Pancreas (tissue), 10 donors: ENCODE measurements at regions not wholly inside any gene's neighbourhood (a gene's known extent, or its start where the extent isn't known, plus 50 kb on each side); places are given as distances from the start of the nearest gene placed in this dataset.

Experiments used
- ATAC-seq, 4 donors: fragments of 200-7000 bp; cut with Tn5 transposase; one replicate each; pipeline versions ENCODE4 v1.8.0 to v1.9.1; 2020; ENCODE audit warnings: mild to moderate bottlenecking in 4 of 4, moderate library complexity in 4 of 4
- DNase-seq, 6 donors: peaks; one replicate each; pipeline ENCODE4 v3.0.0-alpha.2; 2020
- FAIRE-seq: peaks from 2 replicates; lab custom pipeline; 2012; peaks lifted over from hg19 to GRCh38; lab: Jason Lieb, UNC
- H3K27ac ChIP-seq, 4 donors: fragments of 200-600 bp; sonication (generic); 1 replicate in 3 of 4; 2 replicates in 1 of 4; pipeline versions ENCODE4 v1.5.0 to v1.8.0; 2020
- H3K27me3 ChIP-seq, 4 donors: fragments of 200-600 bp; one replicate each; pipeline ENCODE4 v1.8.0; 2021
- H3K36me3 ChIP-seq, 3 donors: fragments of 200-600 bp; sonication (generic) in 1 of 3; one replicate each; pipeline versions ENCODE4 v1.5.0 to v1.8.0; 2020 to 2021
- H3K4me1 ChIP-seq, 3 donors: fragments of 200-600 bp; one replicate each; pipeline ENCODE4 v1.8.0; 2021
- H3K4me3 ChIP-seq, 4 donors: fragments of 200-600 bp; sonication (generic) in 2 of 4; one replicate each; pipeline versions ENCODE4 v1.5.0 to v1.8.0; 2020 to 2021
- H3K9me3 ChIP-seq, 4 donors: fragments of 200-600 bp; one replicate each; pipeline ENCODE4 v1.8.0; 2021
- WGBS, 2 donors: extraction: QIAGEN DNeasy Blood & Tissue Kit; methylation state at CpG; one replicate each; pipeline ENCODE4 v1.1.7; 2013; 5-methylcytosine and 5-hydroxymethylcytosine counted together
- intact Hi-C, 3 donors: fragments of 100-400 bp; cut with DNase I; formaldehyde crosslinking; loops; one replicate each; pipeline versions ENCODE4 v1.11.1 to v1.14.2; 2022
- TF ChIP-seq, protein P1 (sequence below), 4 donors: fragments of 200-600 bp; sonication (generic) in 3 of 4; IDR thresholded peaks; one replicate each; pipeline versions ENCODE4 v1.5.0 to v1.8.0; 2021; ENCODE audit warnings: antibody characterized with exemption in 4 of 4
- donor health status: healthy with polysubstance abuse.
- donor health status: DM: no; HTN: no; CAD: no; lungs with moderate emphysema.
- donor health status: DM: no; HTN: no; CAD: no.
- donor health status: control.
- donor health status: control.
- donor health status: Bipolar disorder and iron deficiency.
- donor health status: DM: yes; HTN: yes; CAD: no.
- donor health status: DM: no; HTN: no; CAD: no.
- donor health status: DM: no; HTN: no; CAD: no.
- donor health status: DM: yes; HTN: yes; CAD: no.

DNA sequence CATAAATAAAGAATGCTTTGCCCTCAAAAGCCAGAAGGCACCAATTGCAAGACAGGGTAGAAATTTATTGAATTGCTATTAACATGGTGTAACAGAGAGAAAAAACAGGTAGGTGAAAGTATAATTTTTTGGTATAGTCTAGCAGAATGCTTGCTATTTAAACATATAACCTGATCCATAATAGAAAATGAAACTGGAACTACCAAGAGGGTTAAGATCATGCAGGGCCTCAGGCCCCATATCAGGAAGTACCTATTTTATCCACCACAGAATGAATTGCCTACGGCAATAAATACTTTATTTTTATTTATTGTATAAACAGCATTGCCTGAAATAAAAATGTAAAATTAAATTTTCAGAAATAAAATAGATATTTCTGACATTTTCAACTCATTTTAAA is 159.5 kb downstream of the PRR20E start:
- Histone ChIP-seq H3K27ac (no peak overlapping the region), H3K9me3 (no peaks in the 10 kb centered on the region), H3K4me3 (no peak overlapping the region), H3K36me3 (no peaks in the 10 kb centered on the region), H3K27me3 (no peaks in the 10 kb centered on the region), H3K4me1 (no peaks in the 10 kb centered on the region)
- FAIRE-seq: no peak
- TF ChIP-seq, protein P1, sequence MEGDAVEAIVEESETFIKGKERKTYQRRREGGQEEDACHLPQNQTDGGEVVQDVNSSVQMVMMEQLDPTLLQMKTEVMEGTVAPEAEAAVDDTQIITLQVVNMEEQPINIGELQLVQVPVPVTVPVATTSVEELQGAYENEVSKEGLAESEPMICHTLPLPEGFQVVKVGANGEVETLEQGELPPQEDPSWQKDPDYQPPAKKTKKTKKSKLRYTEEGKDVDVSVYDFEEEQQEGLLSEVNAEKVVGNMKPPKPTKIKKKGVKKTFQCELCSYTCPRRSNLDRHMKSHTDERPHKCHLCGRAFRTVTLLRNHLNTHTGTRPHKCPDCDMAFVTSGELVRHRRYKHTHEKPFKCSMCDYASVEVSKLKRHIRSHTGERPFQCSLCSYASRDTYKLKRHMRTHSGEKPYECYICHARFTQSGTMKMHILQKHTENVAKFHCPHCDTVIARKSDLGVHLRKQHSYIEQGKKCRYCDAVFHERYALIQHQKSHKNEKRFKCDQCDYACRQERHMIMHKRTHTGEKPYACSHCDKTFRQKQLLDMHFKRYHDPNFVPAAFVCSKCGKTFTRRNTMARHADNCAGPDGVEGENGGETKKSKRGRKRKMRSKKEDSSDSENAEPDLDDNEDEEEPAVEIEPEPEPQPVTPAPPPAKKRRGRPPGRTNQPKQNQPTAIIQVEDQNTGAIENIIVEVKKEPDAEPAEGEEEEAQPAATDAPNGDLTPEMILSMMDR (IDR thresholded peaks at IDR 0.05): no peak
- no peak for ATAC-seq
- intact Hi-C loops: no loop called here
- WGBS, 2 donors: 58 to 87% methylated on average over 1 of the region's 1 CpG
- DNase-seq: no peak

DNA sequence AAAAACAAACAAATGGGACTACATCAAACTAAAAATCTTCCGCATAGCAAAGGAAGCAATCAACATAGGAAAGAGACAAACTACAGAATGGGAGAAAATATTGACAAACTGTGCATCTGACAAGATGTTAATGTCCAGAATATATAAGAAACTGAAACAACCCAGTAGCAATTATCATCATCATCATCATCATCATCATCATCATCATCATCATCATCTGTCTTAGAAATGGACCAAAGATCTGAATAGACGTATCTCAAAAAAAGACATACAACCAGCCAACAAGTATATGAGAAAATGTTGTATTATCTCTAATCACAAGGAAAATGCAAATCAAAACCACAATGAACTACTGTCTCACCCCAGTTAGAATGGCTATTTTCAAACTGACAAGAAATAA is 173.9 kb downstream of the PRR20E start:
- intact Hi-C loops: no loop called here
- 63 to 83% methylated on average over 2 of the region's 2 CpGs for WGBS, 2 donors
- Histone ChIP-seq H3K4me3 (no peak overlapping the region), H3K36me3 (no peaks in the 10 kb centered on the region), H3K27me3 (no peaks in the 10 kb centered on the region), H3K27ac (no peak overlapping the region), H3K9me3 (no peaks in the 10 kb centered on the region), H3K4me1 (no peaks in the 10 kb centered on the region)
- no peak for ATAC-seq
- TF ChIP-seq, protein P1 (IDR thresholded peaks at IDR 0.05): no peak
- DNase-seq: no peak
- FAIRE-seq: no peak

DNA sequence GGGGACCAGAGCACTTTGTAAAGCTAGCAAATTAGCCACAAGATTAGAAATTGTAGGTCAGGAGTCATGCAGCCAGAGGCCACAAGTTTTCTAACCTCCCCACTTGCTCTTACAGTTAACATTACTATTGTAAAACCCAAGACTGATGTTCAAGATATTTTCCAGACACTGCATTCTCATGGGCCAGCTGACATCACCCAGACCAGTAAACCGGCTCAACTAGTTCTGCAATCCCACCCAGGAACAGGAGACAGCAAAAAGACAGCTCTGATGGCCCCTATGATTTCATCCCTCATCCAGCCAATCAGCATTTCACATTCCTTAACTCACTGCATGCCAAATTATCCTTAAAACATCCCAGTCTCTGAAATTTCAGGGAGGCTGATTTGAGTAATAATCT is 178.5 kb downstream of the PRR20E start:
- H3K4me3 ChIP-seq: no peak overlapping the region
- WGBS, 2 donors: 31 to 39% methylated on average over 1 of the region's 1 CpG
- no peaks in the 10 kb centered on the region for H3K9me3 ChIP-seq
- no peaks in the 10 kb centered on the region for H3K27me3 ChIP-seq
- FAIRE-seq (no peak), ATAC-seq (no peak), DNase-seq (no peak)
- H3K4me1 ChIP-seq: no peaks in the 10 kb centered on the region
- intact Hi-C loops: no loop called here
- H3K36me3 ChIP-seq: no peaks in the 10 kb centered on the region
- TF ChIP-seq, protein P1 (IDR thresholded peaks at IDR 0.05): no peak
- no peak overlapping the region for H3K27ac ChIP-seq

DNA sequence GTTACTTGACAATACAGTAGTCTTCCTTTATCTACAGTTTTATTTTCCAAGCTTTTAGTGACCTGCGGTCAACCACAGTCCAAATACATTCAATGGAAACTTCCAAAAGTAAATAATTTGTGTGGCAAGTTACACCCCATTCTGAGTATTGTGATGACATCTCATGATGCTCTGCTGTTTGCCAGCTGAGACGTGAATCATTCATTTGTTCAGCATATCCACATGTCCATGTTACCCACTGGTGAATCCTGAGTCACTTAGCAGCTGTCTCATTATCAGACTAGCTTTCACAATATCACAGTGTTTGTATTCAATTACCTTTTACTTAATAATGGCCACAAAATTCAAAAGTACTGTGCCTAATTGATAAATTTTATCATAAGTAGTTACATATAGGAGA is 179.8 kb downstream of the PRR20E start:
- WGBS, 2 donors: 55 to 65% methylated on average over 2 of the region's 2 CpGs
- Histone ChIP-seq H3K4me3 (no peak overlapping the region), H3K9me3 (no peaks in the 10 kb centered on the region), H3K36me3 (no peaks in the 10 kb centered on the region), H3K27ac (no peak overlapping the region), H3K27me3 (no peaks in the 10 kb centered on the region), H3K4me1 (no peaks in the 10 kb centered on the region)
- FAIRE-seq (no peak), DNase-seq (no peak), ATAC-seq (no peak)
- TF ChIP-seq, protein P1 (IDR thresholded peaks at IDR 0.05): no peak
- intact Hi-C loops: no loop called here

GRCh38 chr13:57352114-57352513 is 185.1 kb downstream of the PRR20E start:
- intact Hi-C loops: no loop called here
- no peaks in the 10 kb centered on the region for H3K27me3 ChIP-seq
- ATAC-seq (no peak), FAIRE-seq (no peak), DNase-seq (no peak)
- no peaks in the 10 kb centered on the region for H3K9me3 ChIP-seq
- TF ChIP-seq, protein P1 (IDR thresholded peaks at IDR 0.05): no peak
- no peaks in the 10 kb centered on the region for H3K4me1 ChIP-seq
- no peaks in the 10 kb centered on the region for H3K36me3 ChIP-seq
- WGBS, 2 donors: 58 to 78% methylated on average over 1 of the region's 1 CpG
- no peak overlapping the region for H3K27ac ChIP-seq
- no peak overlapping the region for H3K4me3 ChIP-seq
